A204.1 (cell line): ENCODE measurements at regions not wholly inside any gene's neighbourhood (a gene's known extent, or its start where the extent isn't known, plus 50 kb on each side); places are given as distances from the start of the nearest gene placed in this dataset.

ENCODE experiments used
- FAIRE-seq: peaks from 2 replicates; lab custom pipeline; 2012; peaks lifted over from hg19 to GRCh38; lab: Jason Lieb, UNC

- no peak for FAIRE-seq
Observed at GRCh38 chr18:56377231-56377630, 261.2 kb downstream of the TXNL1 start.

GRCh38 chr18:56374007-56374655, 264.3 kb downstream of the TXNL1 start:
- no peak for FAIRE-seq

GRCh38 chr18:56373601-56374000, 264.8 kb downstream of the TXNL1 start:
- FAIRE-seq, result no peak

- no peak for FAIRE-seq
Observed at GRCh38 chr18:56368066-56368465, 270.3 kb downstream of the TXNL1 start.

GRCh38 chr18:56358608-56359280, 279.6 kb downstream of the TXNL1 start:
- FAIRE-seq, result no peak

- peak; percentile 94 for FAIRE-seq
Observed at GRCh38 chr18:56353663-56354260, 284.6 kb downstream of the TXNL1 start.

GRCh38 chr18:56351911-56352500, 286.4 kb downstream of the TXNL1 start:
- no peak for FAIRE-seq

- FAIRE-seq, result no peak
Observed at GRCh38 chr18:56337507-56337906, 300.9 kb downstream of the TXNL1 start.

GRCh38 chr18:56333839-56334238, 304.6 kb downstream of the TXNL1 start:
- no peak for FAIRE-seq

- FAIRE-seq, result no peak
Observed at GRCh38 chr18:56333146-56333545, 305.2 kb downstream of the TXNL1 start.

GRCh38 chr18:56332371-56332770, 306.0 kb downstream of the TXNL1 start:
- FAIRE-seq, result no peak

GRCh38 chr18:56330366-56331110, 307.9 kb downstream of the TXNL1 start:
- no peak for FAIRE-seq

- FAIRE-seq, result no peak
Observed at GRCh38 chr18:56329536-56329935, 308.9 kb downstream of the TXNL1 start.

GRCh38 chr18:56327191-56327885, 311.1 kb downstream of the TXNL1 start:
- no peak for FAIRE-seq

GRCh38 chr18:56326336-56327072, 311.9 kb downstream of the TXNL1 start:
- FAIRE-seq, result no peak

GRCh38 chr18:56323673-56324072, 314.7 kb downstream of the TXNL1 start:
- FAIRE-seq, result no peak

- FAIRE-seq, result no peak
Observed at GRCh38 chr18:56322406-56322805, 316.0 kb downstream of the TXNL1 start.

- FAIRE-seq, result no peak
Observed at GRCh38 chr18:56321470-56321869, 316.9 kb downstream of the TXNL1 start.

- FAIRE-seq, result no peak
Observed at GRCh38 chr18:56319953-56320352, 318.4 kb downstream of the TXNL1 start.

GRCh38 chr18:56316727-56317126, 321.7 kb downstream of the TXNL1 start:
- FAIRE-seq, result no peak

GRCh38 chr18:56315363-56315762, 323.0 kb downstream of the TXNL1 start:
- FAIRE-seq, result no peak
